Spleen (tissue), 7 donors: ENCODE measurements at regions not wholly inside any gene's neighbourhood (a gene's known extent, or its start where the extent isn't known, plus 50 kb on each side); places are given as distances from the start of the nearest gene placed in this dataset.

Experiments used
- CTCF ChIP-seq, 11 experiments: fragments of 200-600 bp in 7 of 11; fragments of 450-650 bp in 4 of 11; sonication (generic) in 4 of 11; IDR thresholded peaks in 8 of 11; conservative IDR thresholded peaks in 3 of 11; 1 replicate in 7 of 11; 2 replicates in 4 of 11; pipeline versions ENCODE4 v1.4.0 to v1.8.0; 2016 to 2021; ENCODE audit warnings: antibody characterized with exemption in 11 of 11, inconsistent platforms in 4 of 11, mild to moderate bottlenecking in 1 of 11
- POLR2A ChIP-seq, 3 donors: fragments of 450-650 bp; IDR thresholded peaks; one replicate each; pipeline ENCODE4 v1.5.1; 2017; ENCODE audit warnings: antibody characterized with exemption in 3 of 3, mild to moderate bottlenecking in 1 of 3
- donor health status: DM: no; HTN: no; CAD: no; lungs with moderate emphysema.
- donor health status: DM: no; HTN: no; CAD: no.
- donor health status: DM: no; HTN: no; CAD: no.

GRCh38 chr13:47826471-47826870 is 174.6 kb downstream of the SUCLA2 start:
- no peak for TF ChIP-seq CTCF (IDR thresholded peaks at IDR 0.05 in 8 of 11, conservative IDR thresholded peaks at IDR 0.05 in 3 of 11)
- no peak for TF ChIP-seq POLR2A (IDR thresholded peaks at IDR 0.05)
